ENCODE measurements at regions not wholly inside any gene's neighbourhood (a gene's known extent, or its start where the extent isn't known, plus 50 kb on each side); places are given as distances from the start of the nearest gene placed in this dataset.

- DNase-seq (ENCODE audit: low read depth, low spot score) = no peak
Measured at GRCh38 chr10:44680764-44681163, 230.4 kb upstream of the TMEM72 start.

GRCh38 chr10:44682507-44682906 is 228.6 kb upstream of the TMEM72 start:
- DNase-seq (ENCODE audit: low read depth, low spot score) = no peak

- DNase-seq (ENCODE audit: low read depth, low spot score) = peak; percentile 33
Measured at GRCh38 chr10:44684661-44685060, 226.5 kb upstream of the TMEM72 start.

GRCh38 chr10:44685220-44685619 is 225.9 kb upstream of the TMEM72 start:
- no peak for DNase-seq (ENCODE audit: low read depth, low spot score)

- DNase-seq (ENCODE audit: low read depth, low spot score) = no peak
Measured at GRCh38 chr10:44685747-44686146, 225.4 kb upstream of the TMEM72 start.

- no peak for DNase-seq (ENCODE audit: low read depth, low spot score)
Measured at GRCh38 chr10:44689368-44689767, 221.8 kb upstream of the TMEM72 start.

GRCh38 chr10:44696496-44696895 is 214.6 kb upstream of the TMEM72 start:
- DNase-seq (ENCODE audit: low read depth, low spot score) = peak; percentile 51

DNA sequence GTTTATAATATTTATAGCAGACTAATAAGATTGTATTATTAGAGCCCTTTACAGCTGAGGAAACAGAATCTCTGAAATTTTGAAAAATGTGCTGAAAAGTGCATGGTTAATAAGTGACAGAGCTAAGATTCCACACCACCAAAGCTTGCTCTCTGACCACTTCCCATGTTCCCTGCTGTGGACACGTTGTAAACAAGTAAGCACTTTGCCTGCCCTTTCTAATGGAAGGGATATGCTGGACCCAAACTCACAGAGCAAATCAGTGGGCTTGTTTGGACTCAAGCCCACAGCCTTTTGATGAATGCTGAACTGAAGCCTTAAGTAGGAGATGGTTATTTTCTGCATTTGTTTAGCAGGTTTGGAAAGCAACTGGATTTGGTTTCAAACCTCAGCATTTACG is 214.0 kb upstream of the TMEM72 start:
- DNase-seq (ENCODE audit: low read depth, low spot score) = no peak

GRCh38 chr10:44702531-44702930 is 208.6 kb upstream of the TMEM72 start:
- no peak for DNase-seq (ENCODE audit: low read depth, low spot score)

DNA sequence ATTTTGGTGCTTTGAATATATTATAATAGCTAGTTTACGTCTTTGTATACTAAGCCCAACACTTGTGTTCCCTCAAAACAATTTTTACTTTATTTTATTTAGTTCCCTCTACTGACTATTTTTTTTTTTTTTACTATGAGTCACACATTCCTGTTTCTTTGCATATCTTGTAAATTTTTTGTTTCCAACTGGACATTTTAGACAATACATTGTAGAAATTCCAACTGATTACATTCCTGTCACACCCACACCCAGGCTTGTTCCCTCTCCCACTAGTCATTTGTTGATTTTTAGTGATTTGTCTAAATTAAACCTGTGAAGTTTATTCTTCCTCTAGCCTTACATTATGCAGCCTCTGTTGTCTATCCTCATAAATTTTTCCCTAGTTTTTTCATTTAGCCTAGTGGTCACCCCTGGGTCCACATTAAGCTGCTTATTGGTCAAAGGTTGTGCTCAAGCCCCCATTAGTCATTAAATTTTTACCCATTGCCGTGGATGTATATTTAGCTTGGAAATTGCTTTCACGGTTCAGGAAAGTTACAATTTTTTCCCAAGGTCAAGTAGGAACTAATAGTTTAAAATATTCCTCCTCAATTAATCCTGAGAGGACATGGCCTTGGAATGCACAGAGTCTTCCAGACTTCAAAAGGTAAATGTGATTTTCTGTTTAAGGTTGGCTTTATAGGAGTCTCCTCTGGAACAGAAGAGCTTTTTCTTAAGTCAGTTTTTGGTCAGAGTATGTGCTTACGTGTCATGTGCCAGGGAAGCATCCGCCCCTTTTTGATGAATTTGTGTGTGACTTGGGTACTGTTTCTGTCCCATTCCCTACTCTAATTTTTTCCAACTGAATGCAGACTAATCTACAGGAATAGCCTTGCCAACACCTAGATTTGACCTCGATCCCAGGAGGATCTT is 207.6 kb upstream of the TMEM72 start:
- peak; percentile 73 for DNase-seq (ENCODE audit: low read depth, low spot score)

DNA sequence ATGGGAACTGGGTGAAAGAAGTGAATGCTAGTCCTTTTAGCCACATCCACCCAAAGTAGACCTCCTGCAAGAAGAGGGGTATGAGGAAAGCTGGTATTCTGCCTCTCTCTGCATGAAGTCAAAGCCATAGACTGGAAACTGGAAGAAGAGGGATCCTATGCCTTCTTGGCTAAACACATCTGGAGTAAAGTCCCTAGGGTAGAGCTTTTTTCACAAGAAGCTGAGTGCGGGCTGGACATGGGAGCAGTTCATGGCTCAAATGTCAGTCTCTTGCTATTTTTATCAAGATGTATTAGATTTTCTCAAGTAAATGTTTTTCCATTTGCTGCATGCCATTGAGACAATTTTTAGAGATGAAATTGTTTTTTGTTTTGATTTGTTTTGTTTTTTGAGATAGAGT is 206.5 kb upstream of the TMEM72 start:
- DNase-seq (ENCODE audit: low read depth, low spot score) = no peak

GRCh38 chr10:44706745-44707144 is 204.4 kb upstream of the TMEM72 start:
- peak; percentile 92 for DNase-seq (ENCODE audit: low read depth, low spot score)

- no peak for DNase-seq (ENCODE audit: low read depth, low spot score)
Measured at GRCh38 chr10:44713307-44713706, 197.8 kb upstream of the TMEM72 start.

GRCh38 chr10:44714451-44714850 is 196.7 kb upstream of the TMEM72 start:
- no peak for DNase-seq (ENCODE audit: low read depth, low spot score)

GRCh38 chr10:44715136-44715535 is 196.0 kb upstream of the TMEM72 start:
- DNase-seq (ENCODE audit: low read depth, low spot score) = peak; percentile 72

GRCh38 chr10:44716470-44717015 is 194.6 kb upstream of the TMEM72 start:
- no peak for DNase-seq (ENCODE audit: low read depth, low spot score)

- no peak for DNase-seq (ENCODE audit: low read depth, low spot score)
Measured at GRCh38 chr10:44723082-44723481, 188.1 kb upstream of the TMEM72 start.

- peak; percentile 29 for DNase-seq (ENCODE audit: low read depth, low spot score)
Measured at GRCh38 chr10:44723619-44724325, 187.4 kb upstream of the TMEM72 start.

GRCh38 chr10:44724415-44725174 is 186.5 kb upstream of the TMEM72 start:
- DNase-seq (ENCODE audit: low read depth, low spot score) = no peak

DNA sequence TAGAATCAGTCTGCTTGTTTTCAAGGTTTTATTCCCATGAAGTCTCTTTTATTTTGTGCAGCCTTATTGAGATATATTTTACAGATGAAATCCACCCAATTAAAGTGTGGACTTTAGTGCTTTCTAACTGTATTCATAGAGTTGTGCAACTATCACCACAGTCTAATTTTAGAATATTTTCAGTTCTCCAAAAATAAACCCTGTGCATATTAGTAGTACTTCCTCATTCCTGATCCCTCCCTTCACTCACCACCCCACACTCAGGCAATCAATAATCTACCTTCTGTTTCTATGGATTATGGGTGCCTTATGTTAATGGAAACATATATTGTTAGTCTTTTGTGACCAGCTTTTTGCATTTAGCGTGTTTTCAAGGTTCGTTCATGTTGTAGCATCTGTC is 185.7 kb upstream of the TMEM72 start:
- no peak for DNase-seq (ENCODE audit: low read depth, low spot score)

DNA sequence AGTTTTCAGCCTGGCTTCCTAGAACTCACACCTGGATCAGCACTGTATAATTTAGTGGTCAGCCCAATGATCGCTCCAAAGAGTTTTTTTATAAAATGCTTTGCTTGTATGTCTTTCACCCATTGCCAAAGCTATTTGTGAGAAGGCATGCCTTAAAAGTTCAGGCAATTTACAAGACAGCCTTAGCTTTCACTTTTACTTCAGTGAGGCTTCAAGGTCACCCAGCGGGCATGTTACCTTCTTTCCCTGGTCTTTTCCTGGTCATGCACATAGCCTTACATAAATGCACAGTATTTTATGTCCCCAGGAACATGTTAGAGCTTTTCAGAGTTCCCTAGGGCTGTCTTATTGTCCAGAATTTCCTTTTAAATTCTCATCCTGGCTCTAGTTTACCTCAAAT is 179.9 kb upstream of the TMEM72 start:
- no peak for DNase-seq (ENCODE audit: low read depth, low spot score)

Data from astrocyte of the hippocampus (primary cell).